Activated CD8-positive, alpha-beta memory T cell treated with anti-CD3 and anti-CD28 coated beads, Interleukin-2, amount 10 ng/mL, durations not matched to agents 7 days and 5 days (primary cell): ENCODE measurements at regions not wholly inside any gene's neighbourhood (a gene's known extent, or its start where the extent isn't known, plus 50 kb on each side); places are given as distances from the start of the nearest gene placed in this dataset.
"Not testable (repeated sequence)": the region's sequence is repeated elsewhere in the genome, so short reads cannot be mapped to it uniquely, and the experiment has no call there.

Experiments used
- ATAC-seq: fragments of 150-1000 bp; cut with Tn5 transposase; one replicate; pipeline ENCODE4 v1.10.0; 2021; ENCODE audit warnings: moderate library complexity
- CTCF ChIA-PET: fragments of 350-600 bp; sonication (Branson Sonifier 250); formaldehyde crosslinking; loops from one replicate; lab custom pipeline; 2021; ENCODE audit warnings: antibody characterized with exemption; lab: Charles Lee
- DNase-seq: peaks from one replicate; pipeline ENCODE4 v3.0.0-alpha.2; 2020
- H3K27ac Mint-ChIP-seq: one replicate; pipeline ENCODE4 v1.8.0; 2021; ENCODE audit warnings: mild to moderate bottlenecking, mixed read lengths
- H3K27me3 Mint-ChIP-seq: one replicate; pipeline ENCODE4 v1.8.0; 2021; ENCODE audit warnings: mixed read lengths
- H3K36me3 Mint-ChIP-seq: one replicate; pipeline ENCODE4 v1.8.0; 2021; ENCODE audit warnings: mild to moderate bottlenecking, mixed read lengths
- H3K4me1 Mint-ChIP-seq: one replicate; pipeline ENCODE4 v1.8.0; 2021; ENCODE audit warnings: mixed read lengths
- H3K4me3 Mint-ChIP-seq: one replicate; pipeline ENCODE4 v1.8.0; 2021; ENCODE audit warnings: mild to moderate bottlenecking, moderate library complexity, mixed read lengths
- H3K9me3 Mint-ChIP-seq: one replicate; pipeline ENCODE4 v1.8.0; 2022; ENCODE audit warnings: low read depth, mixed read lengths

GRCh38 chr17:71440513-71440912, 680.3 kb upstream of the SOX9 start:
- H3K4me3 Mint-ChIP-seq = no peak overlapping the region
- H3K27ac Mint-ChIP-seq = no peak overlapping the region
- no peaks in the 10 kb centered on the region for H3K27me3 Mint-ChIP-seq
- no peaks in the 10 kb centered on the region for H3K4me1 Mint-ChIP-seq
- H3K36me3 Mint-ChIP-seq = no peaks in the 10 kb centered on the region
- H3K9me3 Mint-ChIP-seq = peaks cover 14% of the 10 kb centered on the region
- no peak for ATAC-seq
- DNase-seq = no peak
- CTCF ChIA-PET = no interaction called here

- Mint-ChIP-seq H3K9me3 (peaks cover 15% of the 10 kb centered on the region), H3K4me1 (no peaks in the 10 kb centered on the region), H3K27me3 (no peaks in the 10 kb centered on the region), H3K36me3 (no peaks in the 10 kb centered on the region), H3K27ac (no peak overlapping the region), H3K4me3 (no peak overlapping the region)
- ATAC-seq (no peak), DNase-seq (no peak)
- CTCF ChIA-PET = no interaction called here
These were observed 679.7 kb upstream of the SOX9 start for GRCh38 chr17:71441098-71441497.

- no peak for ATAC-seq
- Mint-ChIP-seq H3K4me1 (no peaks in the 10 kb centered on the region), H3K36me3 (no peaks in the 10 kb centered on the region), H3K4me3 (no peak overlapping the region), H3K27me3 (no peaks in the 10 kb centered on the region), H3K9me3 (peaks cover 17% of the 10 kb centered on the region), H3K27ac (no peak overlapping the region)
- no peak for DNase-seq
- CTCF ChIA-PET = no interaction called here
These were observed 676.7 kb upstream of the SOX9 start for GRCh38 chr17:71444078-71444477.

- ATAC-seq (no peak), DNase-seq (no peak)
- CTCF ChIA-PET = no interaction called here
- Mint-ChIP-seq H3K36me3 (no peaks in the 10 kb centered on the region), H3K4me1 (no peaks in the 10 kb centered on the region), H3K27ac (no peak overlapping the region), H3K9me3 (peaks cover 9% of the 10 kb centered on the region), H3K27me3 (no peaks in the 10 kb centered on the region), H3K4me3 (no peak overlapping the region)
These were observed 674.0 kb upstream of the SOX9 start for GRCh38 chr17:71446645-71447437.

GRCh38 chr17:71447644-71448043, 673.2 kb upstream of the SOX9 start:
- Mint-ChIP-seq H3K4me3 (no peak overlapping the region), H3K4me1 (no peaks in the 10 kb centered on the region), H3K36me3 (no peaks in the 10 kb centered on the region), H3K27me3 (no peaks in the 10 kb centered on the region), H3K9me3 (peaks cover 6% of the 10 kb centered on the region), H3K27ac (no peak overlapping the region)
- CTCF ChIA-PET = no interaction called here
- DNase-seq = no peak
- no peak for ATAC-seq

- H3K27ac Mint-ChIP-seq, H3K27me3 Mint-ChIP-seq, ATAC-seq, H3K9me3 Mint-ChIP-seq, CTCF ChIA-PET, H3K4me3 Mint-ChIP-seq, H3K36me3 Mint-ChIP-seq, H3K4me1 Mint-ChIP-seq, DNase-seq: not testable (repeated sequence)
These were observed 670.2 kb upstream of the SOX9 start for GRCh38 chr17:71450657-71451056.

GRCh38 chr17:71453876-71454422, 666.9 kb upstream of the SOX9 start:
- Mint-ChIP-seq H3K36me3 (no peaks in the 10 kb centered on the region), H3K4me1 (no peaks in the 10 kb centered on the region)
- CTCF ChIA-PET = no interaction called here

GRCh38 chr17:71455219-71455618, 665.6 kb upstream of the SOX9 start:
- Mint-ChIP-seq H3K36me3 (no peaks in the 10 kb centered on the region), H3K27me3 (no peaks in the 10 kb centered on the region), H3K27ac (no peak overlapping the region), H3K4me1 (no peaks in the 10 kb centered on the region), H3K4me3 (no peak overlapping the region), H3K9me3 (no peaks in the 10 kb centered on the region)
- CTCF ChIA-PET = no interaction called here
- DNase-seq = no peak
- ATAC-seq = no peak

More at GRCh38 chr17:71453876-71454422, 666.9 kb upstream of the SOX9 start:
- H3K27me3 Mint-ChIP-seq = no peaks in the 10 kb centered on the region
- H3K9me3 Mint-ChIP-seq = peaks cover 2% of the 10 kb centered on the region
- DNase-seq (no peak), ATAC-seq (no peak)
- H3K4me3 Mint-ChIP-seq = no peak overlapping the region
- H3K27ac Mint-ChIP-seq = no peak overlapping the region

GRCh38 chr17:71458322-71458721, 662.5 kb upstream of the SOX9 start:
- Mint-ChIP-seq H3K9me3 (peaks cover 4% of the 10 kb centered on the region), H3K4me3 (no peak overlapping the region), H3K27me3 (no peaks in the 10 kb centered on the region), H3K4me1 (no peaks in the 10 kb centered on the region), H3K36me3 (no peaks in the 10 kb centered on the region), H3K27ac (no peak overlapping the region)
- ATAC-seq = no peak
- CTCF ChIA-PET = interaction anchor here (0.6 kb wide), 1 partner anchor 82 kb away, joined by 3 read pairs; no protein-coding TSS in a partner anchor
- DNase-seq = no peak

- no peak overlapping the region for H3K27ac Mint-ChIP-seq
- no peak overlapping the region for H3K4me3 Mint-ChIP-seq
- no peaks in the 10 kb centered on the region for H3K27me3 Mint-ChIP-seq
- no peak for DNase-seq
- CTCF ChIA-PET = no interaction called here
- peaks cover 4% of the 10 kb centered on the region for H3K9me3 Mint-ChIP-seq
- H3K4me1 Mint-ChIP-seq = no peaks in the 10 kb centered on the region
- ATAC-seq = no peak
- no peaks in the 10 kb centered on the region for H3K36me3 Mint-ChIP-seq
These were observed 659.9 kb upstream of the SOX9 start for GRCh38 chr17:71460943-71461342.

GRCh38 chr17:71461498-71462169, 659.2 kb upstream of the SOX9 start:
- Mint-ChIP-seq H3K9me3 (peaks cover 4% of the 10 kb centered on the region), H3K4me1 (no peaks in the 10 kb centered on the region), H3K36me3 (no peaks in the 10 kb centered on the region), H3K27ac (no peak overlapping the region), H3K27me3 (no peaks in the 10 kb centered on the region), H3K4me3 (no peak overlapping the region)
- DNase-seq = no peak
- CTCF ChIA-PET = no interaction called here
- no peak for ATAC-seq

- DNase-seq = no peak
- ATAC-seq = no peak
- Mint-ChIP-seq H3K4me1 (no peaks in the 10 kb centered on the region), H3K9me3 (peaks cover 4% of the 10 kb centered on the region), H3K4me3 (no peak overlapping the region), H3K27me3 (no peaks in the 10 kb centered on the region), H3K36me3 (no peaks in the 10 kb centered on the region), H3K27ac (no peak overlapping the region)
- CTCF ChIA-PET = no interaction called here
These were observed 656.6 kb upstream of the SOX9 start for GRCh38 chr17:71464241-71464640.

GRCh38 chr17:71464751-71465150, 656.1 kb upstream of the SOX9 start:
- no peaks in the 10 kb centered on the region for H3K36me3 Mint-ChIP-seq
- CTCF ChIA-PET = no interaction called here
- no peaks in the 10 kb centered on the region for H3K27me3 Mint-ChIP-seq
- DNase-seq (no peak), ATAC-seq (no peak)
- peaks cover 4% of the 10 kb centered on the region for H3K9me3 Mint-ChIP-seq
- no peaks in the 10 kb centered on the region for H3K4me1 Mint-ChIP-seq
- H3K27ac Mint-ChIP-seq = no peak overlapping the region
- H3K4me3 Mint-ChIP-seq = no peak overlapping the region

- H3K27me3 Mint-ChIP-seq = no peaks in the 10 kb centered on the region
- no peak overlapping the region for H3K27ac Mint-ChIP-seq
- no peak overlapping the region for H3K4me3 Mint-ChIP-seq
- H3K36me3 Mint-ChIP-seq = no peaks in the 10 kb centered on the region
- ATAC-seq = no peak
- no peaks in the 10 kb centered on the region for H3K4me1 Mint-ChIP-seq
- CTCF ChIA-PET = no interaction called here
- no peak for DNase-seq
- H3K9me3 Mint-ChIP-seq = no peaks in the 10 kb centered on the region
These were observed 653.1 kb upstream of the SOX9 start for GRCh38 chr17:71467719-71468118.
